Ascending aorta (tissue), 2 donors: ENCODE measurements at regions not wholly inside any gene's neighbourhood (a gene's known extent, or its start where the extent isn't known, plus 50 kb on each side); places are given as distances from the start of the nearest gene placed in this dataset.

ENCODE experiments used
- DNase-seq, 2 donors: peaks; one replicate each; pipeline ENCODE4 v3.0.0-alpha.2; 2019; ENCODE audit warnings: low spot score in 2 of 2
- H3K27ac ChIP-seq, 2 donors: fragments of 200-600 bp; sonication (generic); one replicate each; pipeline ENCODE4 v1.5.1; 2016 to 2017; ENCODE audit warnings: mild to moderate bottlenecking in 1 of 2
- H3K27me3 ChIP-seq: fragments of 200-600 bp; sonication (generic); one replicate; pipeline ENCODE4 v1.5.1; 2017
- H3K36me3 ChIP-seq, 2 donors: fragments of 200-600 bp; sonication (generic); one replicate each; pipeline ENCODE4 v1.5.1; 2016
- H3K4me1 ChIP-seq, 2 donors: fragments of 200-600 bp; sonication (generic); one replicate each; pipeline ENCODE4 v1.5.1; 2016 to 2017; ENCODE audit warnings: mild to moderate bottlenecking in 1 of 2
- H3K4me3 ChIP-seq, 2 donors: fragments of 200-600 bp; sonication (generic); one replicate each; pipeline ENCODE4 v1.5.1; 2016 to 2017; ENCODE audit warnings: mild to moderate bottlenecking in 1 of 2
- H3K9me3 ChIP-seq, 2 donors: fragments of 200-600 bp; sonication (generic); one replicate each; pipeline ENCODE4 v1.5.1; 2016
- CTCF ChIP-seq, 3 experiments: fragments of 200-600 bp in 2 of 3; fragments of 450-650 bp in 1 of 3; sonication (generic) in 2 of 3; IDR thresholded peaks; one replicate each; pipeline ENCODE4 v1.5.1; 2016 to 2019; ENCODE audit warnings: antibody characterized with exemption in 3 of 3, mild to moderate bottlenecking in 1 of 3, moderate library complexity in 1 of 3
- intact Hi-C: fragments of 100-400 bp; cut with DNase I; formaldehyde crosslinking; loops from one replicate; pipeline ENCODE4 v1.15.1; 2023

- H3K4me1 ChIP-seq: peaks cover 2 to 6% of the 10 kb centered on the region in 2 donors
- no peaks in the 10 kb centered on the region for H3K36me3 ChIP-seq
- H3K9me3 ChIP-seq: no peaks in the 10 kb centered on the region
- no peaks in the 10 kb centered on the region for H3K27me3 ChIP-seq
- intact Hi-C loops: no loop called here
- TF ChIP-seq CTCF (IDR thresholded peaks at IDR 0.05): no peak
- H3K4me3 ChIP-seq: no peak overlapping the region
- no peak for DNase-seq
- no peak overlapping the region for H3K27ac ChIP-seq
These were observed 1013.7 kb upstream of the GJE1 start for GRCh38 chr6:141118991-141119390.

GRCh38 chr6:141117874-141118273 is 1014.9 kb upstream of the GJE1 start:
- Histone ChIP-seq H3K4me3 (no peak overlapping the region), H3K4me1 (peaks cover 0 to 6% of the 10 kb centered on the region in 2 donors), H3K27me3 (no peaks in the 10 kb centered on the region), H3K27ac (no peak overlapping the region), H3K9me3 (no peaks in the 10 kb centered on the region), H3K36me3 (no peaks in the 10 kb centered on the region)
- intact Hi-C loops: no loop called here
- TF ChIP-seq CTCF (IDR thresholded peaks at IDR 0.05): no peak
- no peak for DNase-seq

GRCh38 chr6:141110481-141110880 is 1022.2 kb upstream of the GJE1 start:
- TF ChIP-seq CTCF (IDR thresholded peaks at IDR 0.05): no peak
- Histone ChIP-seq H3K27ac (peak overlapping the region; percentile 55 to 57), H3K27me3 (no peaks in the 10 kb centered on the region), H3K36me3 (no peaks in the 10 kb centered on the region), H3K4me3 (no peak overlapping the region), H3K9me3 (no peaks in the 10 kb centered on the region), H3K4me1 (peaks cover 0 to 3% of the 10 kb centered on the region in 2 donors)
- intact Hi-C loops: no loop called here
- no peak for DNase-seq

- H3K9me3 ChIP-seq: peaks cover 0 to 10% of the 10 kb centered on the region in 2 donors
- peaks cover 0 to 3% of the 10 kb centered on the region in 2 donors for H3K4me1 ChIP-seq
- intact Hi-C loops: no loop called here
- no peaks in the 10 kb centered on the region for H3K27me3 ChIP-seq
- H3K4me3 ChIP-seq: no peak overlapping the region
- no peak for TF ChIP-seq CTCF (IDR thresholded peaks at IDR 0.05)
- H3K36me3 ChIP-seq: no peaks in the 10 kb centered on the region
- no peak overlapping the region for H3K27ac ChIP-seq
- no peak for DNase-seq
These were observed 1025.0 kb upstream of the GJE1 start for GRCh38 chr6:141107591-141108160.

GRCh38 chr6:141105481-141105880 is 1027.2 kb upstream of the GJE1 start:
- Histone ChIP-seq H3K27me3 (no peaks in the 10 kb centered on the region), H3K4me1 (no peaks in the 10 kb centered on the region), H3K9me3 (peaks cover 0 to 10% of the 10 kb centered on the region in 2 donors), H3K27ac (no peak overlapping the region), H3K4me3 (no peak overlapping the region), H3K36me3 (no peaks in the 10 kb centered on the region)
- DNase-seq: no peak
- intact Hi-C loops: no loop called here
- TF ChIP-seq CTCF (IDR thresholded peaks at IDR 0.05): no peak

GRCh38 chr6:141103246-141103645 is 1029.5 kb upstream of the GJE1 start:
- H3K4me3 ChIP-seq: no peak overlapping the region
- no peak for DNase-seq
- H3K27ac ChIP-seq: no peak overlapping the region
- intact Hi-C loops: no loop called here
- H3K9me3 ChIP-seq: peaks cover 0 to 10% of the 10 kb centered on the region in 2 donors
- no peaks in the 10 kb centered on the region for H3K27me3 ChIP-seq
- no peaks in the 10 kb centered on the region for H3K36me3 ChIP-seq
- no peaks in the 10 kb centered on the region for H3K4me1 ChIP-seq
- TF ChIP-seq CTCF (IDR thresholded peaks at IDR 0.05): no peak
